Left lobe of liver (tissue), 2 donors: ENCODE measurements at regions not wholly inside any gene's neighbourhood (a gene's known extent, or its start where the extent isn't known, plus 50 kb on each side); places are given as distances from the start of the nearest gene placed in this dataset.
"Not testable (repeated sequence)": the region's sequence is repeated elsewhere in the genome, so short reads cannot be mapped to it uniquely, and the experiment has no call there.

Experiments
- ATAC-seq: fragments of 200-7000 bp; cut with Tn5 transposase; one replicate; pipeline ENCODE4 v1.9.1; 2020; ENCODE audit warnings: mild to moderate bottlenecking, moderate library complexity
- DNase-seq: peaks from one replicate; pipeline ENCODE4 v3.0.0-alpha.2; 2020; ENCODE audit warnings: low spot score
- donor health status: DM: no; HTN: no; CAD: no; lungs with moderate emphysema.
- donor health status: DM: no; HTN: yes; CAD: no.

DNA sequence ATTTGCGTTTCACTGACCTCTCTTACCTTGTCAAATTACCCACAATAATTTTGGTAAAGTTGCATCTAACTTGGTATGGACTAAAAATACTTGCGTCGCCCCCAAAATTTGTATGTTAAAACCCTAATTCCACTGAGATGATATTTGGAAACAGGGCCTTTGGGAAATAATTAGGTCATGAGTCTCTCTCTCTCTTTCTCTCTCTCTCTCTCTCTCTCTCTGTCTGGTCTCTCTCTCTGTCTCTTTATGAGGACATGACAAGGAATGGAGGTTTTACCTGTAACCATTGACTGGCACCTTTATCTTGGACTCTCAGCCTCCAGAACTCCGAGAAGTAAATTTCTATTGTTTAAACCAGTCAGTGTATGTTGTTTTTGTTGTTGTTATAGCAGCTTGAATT, 111.5 kb upstream of the BDP1 start:
- not testable (repeated sequence) for ATAC-seq

DNA sequence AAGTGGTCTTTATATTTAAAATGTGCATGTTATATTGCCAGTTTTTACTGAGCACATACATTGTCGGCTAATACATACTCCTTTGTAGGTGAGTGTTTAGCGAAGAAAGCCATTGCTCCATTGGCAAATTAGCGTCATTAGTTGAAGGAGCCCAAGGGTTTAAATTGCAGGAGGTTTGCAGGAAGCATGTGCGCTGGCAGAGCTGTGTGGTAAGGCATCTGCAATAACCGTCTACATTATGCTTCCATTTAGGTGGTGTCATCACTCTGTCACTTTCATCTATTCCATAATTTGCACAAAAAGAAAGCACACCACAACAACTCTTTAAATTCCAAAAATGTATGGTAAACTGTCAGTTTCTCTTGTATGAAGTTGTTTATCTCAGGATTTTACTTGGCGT, 82.8 kb upstream of the BDP1 start:
- not testable (repeated sequence) for DNase-seq, ATAC-seq

More for the DNA sequence above, 111.5 kb upstream of the BDP1 start:
- not testable (repeated sequence) for DNase-seq

DNA sequence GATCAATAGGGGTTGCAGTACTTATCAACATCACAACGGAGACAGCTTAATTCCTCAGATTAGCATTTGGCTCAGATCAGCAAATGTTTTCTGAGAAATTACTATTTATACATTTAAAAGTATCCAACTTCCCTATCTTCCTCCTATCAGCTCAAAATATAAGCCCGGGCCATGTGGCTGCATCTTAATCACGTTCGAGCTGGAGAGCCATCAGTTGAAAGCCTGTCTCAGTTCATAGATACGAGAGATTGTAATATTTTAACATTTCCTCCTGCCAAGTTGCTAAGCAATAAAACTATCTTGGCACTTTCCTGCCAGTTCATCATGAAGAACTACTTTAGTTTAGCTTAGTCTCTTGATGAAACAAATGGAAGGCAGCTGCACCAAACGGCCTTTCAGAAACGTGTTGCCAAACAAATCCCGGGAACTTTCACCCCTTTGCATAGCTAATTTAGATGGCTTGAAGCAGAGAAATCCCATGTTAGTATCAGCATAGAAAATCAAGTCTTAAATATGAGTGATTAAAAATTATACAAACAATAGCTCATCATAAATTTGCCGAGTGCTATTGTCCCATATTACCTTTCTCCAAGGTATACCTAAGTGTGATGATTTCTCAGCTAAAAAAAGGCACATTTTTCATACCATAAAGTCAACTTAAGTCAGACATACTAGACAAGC, 82.3 kb upstream of the BDP1 start:
- not testable (repeated sequence) for DNase-seq

DNA sequence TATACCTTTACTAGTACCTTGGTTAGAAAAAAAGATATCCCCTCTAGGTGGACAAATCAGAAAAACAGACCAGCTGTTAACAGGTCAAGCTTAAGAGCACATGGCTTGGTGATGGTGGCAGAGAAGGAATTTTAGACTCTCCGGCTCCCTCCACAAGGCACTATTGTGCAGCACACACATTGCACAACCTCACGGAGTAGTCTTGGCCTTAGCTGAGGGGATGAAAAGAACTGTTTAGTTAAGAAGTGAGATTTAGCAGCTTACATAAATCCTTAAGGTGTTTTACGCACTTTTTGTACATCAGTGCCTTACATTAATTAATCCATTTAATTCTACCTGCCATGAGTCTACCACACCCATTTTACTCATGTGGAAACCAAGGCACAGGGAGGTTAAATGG, 71.2 kb upstream of the BDP1 start:
- not testable (repeated sequence) for ATAC-seq

More for the DNA sequence above, 82.3 kb upstream of the BDP1 start:
- ATAC-seq: not testable (repeated sequence)

DNA sequence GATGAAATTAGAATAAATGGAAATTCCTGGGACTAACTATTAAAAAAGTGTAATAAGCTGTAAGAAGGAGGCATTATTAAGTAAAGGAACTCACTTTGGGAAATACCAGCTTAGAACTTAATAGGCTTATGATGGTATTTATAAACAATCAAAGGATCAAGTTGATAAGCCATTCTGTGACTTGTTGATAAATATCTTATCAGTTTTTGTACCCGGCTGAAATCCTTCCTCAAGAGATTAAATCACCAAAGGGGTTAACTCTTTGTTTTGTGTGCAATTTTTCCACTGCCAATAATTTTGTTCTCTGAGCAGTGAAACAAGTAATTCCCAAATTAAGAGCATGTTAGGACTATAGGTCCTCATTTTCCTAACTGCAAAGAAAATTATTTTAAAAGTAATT, 70.7 kb upstream of the BDP1 start:
- DNase-seq (no peak), ATAC-seq (no peak)

More for the DNA sequence above, 71.2 kb upstream of the BDP1 start:
- DNase-seq: not testable (repeated sequence)

DNA sequence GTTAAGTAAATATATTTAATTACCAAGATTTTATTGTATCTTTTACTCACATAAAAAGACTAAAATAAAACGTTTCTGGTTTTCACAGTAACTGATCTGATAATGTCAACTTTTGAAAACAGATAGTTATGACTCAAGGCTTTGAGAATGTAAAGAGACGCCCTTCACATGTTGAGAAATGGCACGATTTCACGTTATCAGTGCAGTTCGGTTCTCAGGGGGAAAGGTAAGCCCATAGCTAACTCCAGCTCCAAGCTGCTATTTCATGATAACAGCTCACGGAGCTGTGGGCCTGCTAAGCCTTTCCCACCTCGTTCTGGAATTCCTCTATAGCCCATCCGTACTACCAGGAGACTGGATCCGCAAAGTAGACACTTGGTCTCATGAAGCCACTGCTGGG, 70.2 kb upstream of the BDP1 start:
- DNase-seq, ATAC-seq: not testable (repeated sequence)

DNA sequence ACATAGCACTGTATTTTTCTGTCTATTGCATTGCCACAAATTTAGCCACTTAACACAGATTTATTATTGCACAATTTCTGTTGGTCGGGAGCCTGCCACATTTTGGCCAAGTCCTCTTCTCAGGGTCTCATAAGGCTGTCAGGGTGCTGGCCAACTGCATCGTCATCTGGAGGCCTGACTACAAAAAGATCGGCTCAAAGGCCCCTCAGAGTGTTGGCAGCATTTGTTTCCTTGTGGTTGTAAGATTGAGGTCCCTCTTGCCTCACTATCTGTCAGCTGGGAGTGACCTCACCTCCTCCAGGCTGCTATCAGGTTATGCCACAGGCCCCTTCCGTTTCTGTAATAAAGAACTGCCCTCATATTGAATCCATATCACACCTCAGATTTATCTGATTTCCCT, 67.3 kb upstream of the BDP1 start:
- not testable (repeated sequence) for DNase-seq
- peak; percentile 69 for ATAC-seq

DNA sequence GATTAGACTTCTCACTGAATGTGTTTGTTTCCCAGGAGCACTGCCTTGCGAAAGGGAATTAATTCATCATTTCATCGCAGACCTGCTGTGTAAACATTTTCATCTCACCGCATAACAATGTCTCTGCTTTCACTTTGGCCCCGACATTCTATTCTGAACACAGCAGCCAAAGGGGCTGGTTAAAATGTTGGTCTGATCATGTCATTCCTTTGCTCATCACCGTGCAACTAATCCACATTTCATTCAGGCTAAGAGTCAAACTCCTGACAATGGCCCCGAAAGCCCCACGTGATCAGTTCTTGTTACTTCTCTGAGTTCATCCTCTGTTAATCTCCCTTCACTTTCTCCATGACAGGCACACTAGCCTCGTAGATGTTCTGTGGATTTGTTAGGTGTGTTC, 57.1 kb upstream of the BDP1 start:
- peak; percentile 26 for ATAC-seq
- DNase-seq: not testable (repeated sequence)

DNA sequence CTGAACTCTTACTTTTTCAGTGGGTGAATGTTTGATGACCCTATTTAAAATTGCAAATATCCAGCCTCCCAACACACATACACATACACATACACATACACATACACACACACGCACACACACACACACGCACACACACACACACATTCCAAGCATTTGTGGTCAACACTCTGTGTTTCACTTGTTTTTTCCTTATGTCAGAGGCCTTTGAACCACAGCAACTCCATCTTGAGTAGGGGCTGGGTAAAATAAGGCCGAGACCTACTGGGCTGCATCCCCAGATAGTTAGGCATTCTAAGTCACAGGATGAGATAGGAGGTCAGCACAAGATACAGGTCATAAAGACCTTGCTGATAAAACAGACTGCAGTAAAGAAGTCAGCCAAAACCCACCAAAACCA, 56.6 kb upstream of the BDP1 start:
- DNase-seq, ATAC-seq: not testable (repeated sequence)

DNA sequence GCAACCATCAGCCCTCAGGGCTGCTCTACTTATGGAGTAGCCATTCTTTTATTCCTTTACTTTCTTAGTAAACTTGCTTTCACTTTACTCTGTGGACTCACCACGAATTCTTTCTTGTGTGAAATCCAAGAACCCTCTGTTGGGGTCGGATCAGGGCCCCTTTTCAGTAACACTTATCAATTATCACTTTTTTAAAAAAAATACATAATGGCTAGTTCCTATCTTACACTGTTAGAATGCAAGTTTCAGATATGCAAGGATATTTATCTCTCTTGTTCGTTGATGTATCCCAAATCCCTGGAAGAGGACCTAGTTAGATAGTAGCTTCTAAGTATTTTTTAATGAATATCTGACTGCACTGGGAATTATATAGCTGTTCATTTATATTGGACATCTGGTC, 56.0 kb upstream of the BDP1 start:
- ATAC-seq, DNase-seq: not testable (repeated sequence)

DNA sequence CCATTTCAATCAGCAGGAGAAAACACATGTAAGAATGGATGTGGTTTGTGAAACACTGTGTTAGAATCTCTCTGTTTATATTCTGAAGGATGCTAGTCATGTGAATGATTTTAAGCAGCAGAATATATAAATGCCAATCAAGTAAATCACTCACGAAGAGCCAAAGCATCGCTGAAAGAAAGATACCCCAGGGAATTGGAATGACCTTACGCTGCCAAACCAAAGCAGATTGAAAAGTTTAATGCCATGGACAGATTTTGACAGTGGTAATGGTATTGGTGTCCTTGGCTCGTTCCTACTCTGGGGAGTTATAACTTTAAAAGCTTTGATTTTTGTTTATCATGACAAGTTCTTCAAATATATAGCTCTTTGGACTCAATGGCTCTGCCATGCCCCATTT, 54.8 kb upstream of the BDP1 start:
- not testable (repeated sequence) for ATAC-seq, DNase-seq

DNA sequence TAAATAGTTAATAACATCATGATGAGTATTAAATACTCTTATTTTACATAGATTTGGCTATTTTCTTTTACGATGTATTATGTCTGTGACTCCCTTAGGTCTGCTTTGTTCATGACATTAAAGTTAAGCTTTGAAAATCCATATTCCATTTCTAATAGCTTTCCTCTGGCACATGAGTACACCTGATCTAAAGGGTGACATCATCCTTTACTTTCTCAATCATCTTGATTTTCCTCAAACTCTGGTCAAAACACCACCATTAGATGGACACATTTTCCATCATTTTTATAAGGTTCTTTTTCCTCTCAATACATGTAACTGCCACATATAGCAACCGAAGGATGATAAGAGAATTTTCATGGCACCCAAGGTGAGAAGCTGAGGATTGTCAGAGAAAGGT, 54.3 kb upstream of the BDP1 start:
- not testable (repeated sequence) for ATAC-seq, DNase-seq

DNA sequence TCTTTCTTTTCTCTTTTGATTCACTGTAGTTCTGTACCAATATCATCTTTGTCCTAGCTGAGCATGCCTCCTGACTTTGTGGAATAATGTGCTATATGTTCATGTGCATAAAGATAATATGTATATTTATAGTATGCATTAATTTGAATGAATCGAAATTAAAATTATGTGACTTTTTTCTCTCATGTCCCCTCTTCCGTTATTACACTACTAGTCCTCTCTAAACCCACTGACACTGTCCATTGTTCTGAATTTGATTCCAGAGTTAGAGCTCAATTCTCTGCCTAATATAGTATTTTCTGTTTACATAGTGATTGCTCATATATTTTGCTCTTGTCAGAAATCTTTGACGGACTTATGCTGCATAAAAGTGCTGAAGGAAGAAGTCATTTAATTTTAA, 53.9 kb upstream of the BDP1 start:
- not testable (repeated sequence) for DNase-seq

DNA sequence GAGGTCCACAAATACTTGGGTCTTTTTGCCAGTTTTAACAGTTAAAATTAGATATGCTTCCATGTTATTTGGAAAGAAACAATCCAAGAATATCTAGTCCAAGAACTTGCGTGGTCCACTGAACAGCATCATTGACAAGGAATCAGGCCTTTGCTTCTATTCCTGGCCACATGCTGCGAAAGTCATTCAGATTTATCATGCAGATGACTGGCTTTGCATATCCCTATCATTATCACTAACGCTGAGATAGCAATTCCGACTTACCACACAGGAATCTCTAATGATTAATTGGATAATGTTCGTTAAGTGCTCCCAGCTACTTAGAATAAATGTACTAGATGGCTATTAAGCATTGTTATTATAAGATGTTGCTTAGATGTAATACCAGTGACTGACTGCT, 51.0 kb upstream of the BDP1 start:
- DNase-seq, ATAC-seq: not testable (repeated sequence)

More for the DNA sequence above, 53.9 kb upstream of the BDP1 start:
- ATAC-seq: not testable (repeated sequence)

DNA sequence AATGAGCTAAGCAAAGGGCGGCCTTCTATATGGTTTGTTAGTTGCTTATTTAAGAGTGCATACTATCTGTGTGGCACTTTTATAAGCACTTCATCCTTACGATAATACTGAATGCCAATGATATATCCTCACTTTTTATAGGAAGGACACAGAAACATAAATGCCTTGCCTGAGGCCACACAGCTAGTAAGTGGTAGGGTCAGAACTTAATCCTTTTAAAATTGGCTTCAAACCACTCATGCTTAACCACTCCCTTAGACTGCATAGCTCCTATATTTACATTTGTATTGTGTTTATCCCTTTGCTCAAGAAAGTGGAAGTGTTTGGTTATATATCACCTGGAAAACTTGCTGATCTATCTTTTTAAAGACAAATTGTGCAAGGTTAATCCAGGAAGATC, 50.5 kb upstream of the BDP1 start:
- not testable (repeated sequence) for ATAC-seq, DNase-seq
